GM23248 (cell line): ENCODE measurements at regions not wholly inside any gene's neighbourhood (a gene's known extent, or its start where the extent isn't known, plus 50 kb on each side); places are given as distances from the start of the nearest gene placed in this dataset.

Experiments
- DNase-seq: peaks from one replicate; pipeline ENCODE4 v3.0.0-alpha.2; 2015
- H2AFZ ChIP-seq: fragments of 200-600 bp; sonication (generic); 2 replicates; pipeline ENCODE4 v1.6.1; 2016; ENCODE audit warnings: antibody characterized with exemption
- H3F3A ChIP-seq: fragments of 200-600 bp; sonication (generic); 2 replicates; pipeline ENCODE4 v1.6.1; 2016; ENCODE audit warnings: mild to moderate bottlenecking, antibody characterized with exemption, mixed run types; ENCODE audit not compliant: insufficient read depth
- H3K27ac ChIP-seq: fragments of 200-600 bp; sonication (generic); 2 replicates; pipeline ENCODE4 v1.5.1; 2016; ENCODE audit warnings: mild to moderate bottlenecking
- H3K27me3 ChIP-seq: fragments of 200-600 bp; sonication (generic); replicated peaks from 2 replicates; pipeline ENCODE4 v1.6.1; 2016; ENCODE audit warnings: mild to moderate bottlenecking; ENCODE audit not compliant: insufficient read depth
- H3K36me3 ChIP-seq: fragments of 200-600 bp; sonication (generic); 2 replicates; pipeline ENCODE4 v1.6.1; 2016; ENCODE audit warnings: low read depth, mild to moderate bottlenecking
- H3K4me1 ChIP-seq: fragments of 200-600 bp; sonication (generic); 2 replicates; pipeline ENCODE4 v1.6.1; 2016; ENCODE audit warnings: mild to moderate bottlenecking; ENCODE audit not compliant: insufficient read depth
- H3K4me2 ChIP-seq: fragments of 200-600 bp; sonication (generic); one replicate; pipeline ENCODE4 v1.6.1; 2016; ENCODE audit warnings: mild to moderate bottlenecking; ENCODE audit not compliant: unreplicated experiment
- H3K4me3 ChIP-seq: fragments of 200-600 bp; sonication (generic); 2 replicates; pipeline ENCODE4 v1.5.1; 2016; ENCODE audit warnings: mild to moderate bottlenecking
- H3K79me2 ChIP-seq: fragments of 200-600 bp; sonication (generic); 2 replicates; pipeline ENCODE4 v1.6.1; 2016; ENCODE audit warnings: mild to moderate bottlenecking; ENCODE audit not compliant: insufficient read depth
- H3K9ac ChIP-seq: fragments of 200-600 bp; sonication (generic); 2 replicates; pipeline ENCODE4 v1.6.1; 2016; ENCODE audit warnings: mild to moderate bottlenecking
- H3K9me2 ChIP-seq: fragments of 200-600 bp; sonication (generic); 2 replicates; pipeline ENCODE4 v1.6.1; 2016; ENCODE audit warnings: mixed run types, mild to moderate bottlenecking, moderate library complexity; ENCODE audit not compliant: insufficient read depth
- H3K9me3 ChIP-seq: fragments of 200-600 bp; sonication (generic); one replicate; pipeline ENCODE4 v1.6.1; 2017; ENCODE audit warnings: low read depth
- H4K20me1 ChIP-seq: fragments of 200-600 bp; sonication (generic); 2 replicates; pipeline ENCODE4 v1.6.0; 2016; ENCODE audit not compliant: insufficient read depth
- EZH2 ChIP-seq: fragments of 200-600 bp; sonication (generic); IDR thresholded peaks from 2 replicates; pipeline ENCODE4 v1.6.1; 2018; ENCODE audit warnings: antibody characterized with exemption, mild to moderate bottlenecking; ENCODE audit not compliant: insufficient read depth, poor library complexity, severe bottlenecking
- EZH2phosphoT487 ChIP-seq: fragments of 200-600 bp; sonication (generic); IDR thresholded peaks from 2 replicates; pipeline ENCODE4 v1.6.1; 2018; ENCODE audit warnings: antibody characterized with exemption, moderate library complexity, mild to moderate bottlenecking, low read depth; ENCODE audit not compliant: insufficient read depth
- WGBS, 2 experiments: methylation state at CpG; one replicate each; pipeline ENCODE4 v1.1.6; 2015 to 2017; ENCODE audit warnings: low lambda C conversion rate in 2 of 2, low coverage in 1 of 2; ENCODE audit errors: missing lambda C conversion rate in 2 of 2; 5-methylcytosine and 5-hydroxymethylcytosine counted together
- in situ Hi-C: fragments of 300-500 bp; cut with MboI; formaldehyde crosslinking; loops from 2 replicates; pipeline ENCODE4 v1.15.0; 2020

DNA sequence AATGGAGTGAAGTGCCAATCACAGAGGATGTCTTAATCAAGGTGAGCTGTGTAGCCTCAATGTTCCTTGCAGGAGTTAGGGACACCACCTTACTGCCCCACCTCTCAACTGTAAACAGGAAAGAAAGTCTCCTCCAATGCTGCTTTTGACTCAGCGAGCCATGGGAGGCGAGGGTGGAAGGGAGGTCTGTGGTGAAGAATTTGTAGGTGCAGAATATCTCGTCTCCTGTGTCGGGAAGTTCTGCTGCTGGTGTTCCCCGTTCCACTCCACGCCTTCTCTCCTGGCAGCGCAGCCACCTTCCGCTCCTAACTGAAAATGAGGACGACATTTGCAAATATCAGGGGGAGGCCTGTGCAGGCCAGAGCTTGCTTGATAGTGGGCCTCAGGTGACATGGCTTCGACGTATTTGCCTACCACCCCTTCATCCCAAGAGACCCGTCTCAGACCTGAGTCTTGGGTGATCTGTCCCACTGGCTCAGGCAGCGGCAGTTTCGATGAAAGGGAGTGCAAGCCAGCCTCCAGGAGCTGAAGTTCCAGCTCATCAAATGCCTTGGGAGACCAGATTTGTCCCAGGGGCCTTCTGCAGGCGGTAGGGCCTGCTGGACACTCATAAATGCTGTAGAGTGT, 368.3 kb upstream of the C1orf174 start:
- no peaks in the 10 kb centered on the region for H4K20me1 ChIP-seq
- no peaks in the 10 kb centered on the region for H3K4me1 ChIP-seq
- H3K27ac ChIP-seq: no peak overlapping the region
- no peaks in the 10 kb centered on the region for H3K9me3 ChIP-seq
- no peak for DNase-seq
- no peaks in the 10 kb centered on the region for H3K9me2 ChIP-seq
- no peak overlapping the region for H3K4me2 ChIP-seq
- no peaks in the 10 kb centered on the region for H3F3A ChIP-seq
- H3K4me3 ChIP-seq: no peak overlapping the region
- H3K36me3 ChIP-seq: no peaks in the 10 kb centered on the region
- H3K79me2 ChIP-seq: no peaks in the 10 kb centered on the region
- in situ Hi-C loops: no loop called here
- TF ChIP-seq EZH2phosphoT487 (no peak), EZH2 (no peak)
- WGBS, 2 experiments: 37 to 40% methylated on average over 15 of the region's 15 CpGs
- H2AFZ ChIP-seq: no peak overlapping the region
- H3K27me3 ChIP-seq: no peaks in the 10 kb centered on the region
- H3K9ac ChIP-seq: no peak overlapping the region

- H2AFZ ChIP-seq: no peak overlapping the region
- H3K4me3 ChIP-seq: no peak overlapping the region
- 37 to 45% methylated on average over 9 of the region's 9 CpGs for WGBS, 2 experiments
- no peak overlapping the region for H3K4me2 ChIP-seq
- no peak overlapping the region for H3K9ac ChIP-seq
- H3K27ac ChIP-seq: no peak overlapping the region
- no peaks in the 10 kb centered on the region for H3K27me3 ChIP-seq
- no peaks in the 10 kb centered on the region for H4K20me1 ChIP-seq
- H3K36me3 ChIP-seq: no peaks in the 10 kb centered on the region
- H3K4me1 ChIP-seq: no peaks in the 10 kb centered on the region
- TF ChIP-seq EZH2phosphoT487: no peak
- TF ChIP-seq EZH2: no peak
- H3F3A ChIP-seq: no peaks in the 10 kb centered on the region
- in situ Hi-C loops: no loop called here
- H3K79me2 ChIP-seq: no peaks in the 10 kb centered on the region
- no peaks in the 10 kb centered on the region for H3K9me2 ChIP-seq
- no peaks in the 10 kb centered on the region for H3K9me3 ChIP-seq
- DNase-seq: no peak
These were observed 368.8 kb upstream of the C1orf174 start for GRCh38 chr1:4268889-4269284.

DNA sequence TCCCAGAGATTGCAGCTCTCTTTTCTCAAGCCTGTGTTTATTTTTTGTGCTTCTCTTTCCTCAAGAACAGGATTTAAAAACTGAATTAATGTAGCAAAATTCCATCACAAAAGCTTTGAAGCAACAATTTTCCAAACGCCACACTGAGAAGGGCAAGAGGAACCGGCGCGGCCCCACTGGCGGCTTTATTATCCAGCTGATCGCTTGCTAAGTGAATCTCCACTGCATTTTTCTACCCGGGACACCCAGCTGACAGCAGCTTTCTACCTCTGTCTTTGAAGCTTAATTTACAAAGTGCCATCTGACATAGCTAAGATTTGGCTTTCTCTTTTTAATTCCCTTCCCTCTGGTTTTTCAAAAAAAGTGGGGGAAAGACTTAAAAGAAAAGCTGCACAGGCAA, 369.3 kb upstream of the C1orf174 start:
- in situ Hi-C loops: no loop called here
- no peaks in the 10 kb centered on the region for H3K9me2 ChIP-seq
- no peaks in the 10 kb centered on the region for H4K20me1 ChIP-seq
- no peak for TF ChIP-seq EZH2
- no peak for TF ChIP-seq EZH2phosphoT487
- no peak overlapping the region for H3K9ac ChIP-seq
- H3K79me2 ChIP-seq: no peaks in the 10 kb centered on the region
- no peak overlapping the region for H3K27ac ChIP-seq
- no peaks in the 10 kb centered on the region for H3K4me1 ChIP-seq
- DNase-seq: no peak
- no peaks in the 10 kb centered on the region for H3K27me3 ChIP-seq
- WGBS, 2 experiments: 11 to 13% methylated on average over 7 of the region's 7 CpGs
- no peak overlapping the region for H3K4me2 ChIP-seq
- H3K4me3 ChIP-seq: no peak overlapping the region
- H3K9me3 ChIP-seq: no peaks in the 10 kb centered on the region
- H3F3A ChIP-seq: no peaks in the 10 kb centered on the region
- H2AFZ ChIP-seq: no peak overlapping the region
- no peaks in the 10 kb centered on the region for H3K36me3 ChIP-seq

DNA sequence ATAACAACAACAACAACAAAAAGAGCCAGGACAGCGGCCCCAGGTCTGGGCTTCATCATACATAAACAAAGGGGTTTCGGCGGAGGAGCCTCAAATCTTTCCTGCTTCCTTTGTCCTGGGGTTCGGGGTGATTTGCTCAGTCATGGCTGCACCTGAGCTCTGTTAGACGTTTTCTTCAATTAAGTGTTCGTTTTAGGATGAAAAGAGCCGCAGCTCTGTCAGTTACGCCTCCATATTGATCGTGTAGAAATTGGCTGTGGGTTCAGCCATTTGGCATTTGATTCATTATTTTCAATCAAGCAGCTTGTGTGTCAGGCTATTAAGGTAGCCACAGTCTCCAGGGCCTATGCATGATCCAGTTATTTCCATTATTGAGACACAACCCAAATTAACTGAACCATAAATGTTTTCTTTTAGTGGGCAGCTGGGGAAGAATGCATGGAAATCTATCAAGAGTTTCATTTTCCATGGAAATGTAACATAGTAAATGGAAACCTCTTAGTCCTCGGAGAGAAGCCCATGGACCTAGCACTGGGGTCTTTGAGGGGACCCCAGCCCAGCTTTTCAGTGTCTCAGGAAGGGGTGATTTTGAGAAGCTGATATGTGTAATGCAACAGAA, 370.0 kb upstream of the C1orf174 start:
- Histone ChIP-seq H3K36me3 (no peaks in the 10 kb centered on the region), H3K79me2 (no peaks in the 10 kb centered on the region), H3K9me3 (no peaks in the 10 kb centered on the region), H3F3A (no peaks in the 10 kb centered on the region), H3K4me3 (no peak overlapping the region), H4K20me1 (no peaks in the 10 kb centered on the region), H3K4me2 (no peak overlapping the region), H3K9ac (no peak overlapping the region), H3K27ac (no peak overlapping the region), H3K4me1 (no peaks in the 10 kb centered on the region), H2AFZ (no peak overlapping the region), H3K27me3 (no peaks in the 10 kb centered on the region), H3K9me2 (no peaks in the 10 kb centered on the region)
- no peak for DNase-seq
- TF ChIP-seq EZH2phosphoT487 (no peak), EZH2 (no peak)
- in situ Hi-C loops: no loop called here
- 29 to 38% methylated on average over 10 of the region's 10 CpGs for WGBS, 2 experiments
